IMR-90 (cell line): ENCODE measurements at regions not wholly inside any gene's neighbourhood (a gene's known extent, or its start where the extent isn't known, plus 50 kb on each side); places are given as distances from the start of the nearest gene placed in this dataset.

Experiments
- ATAC-seq: fragments of 200-7000 bp; cut with Tn5 transposase; 2 replicates; pipeline ENCODE4 v1.9.1; 2020; ENCODE audit warnings: low read depth, mild to moderate bottlenecking, moderate library complexity
- BruUV-seq: library from RNA; stranded (reverse); fragments of 400-500 nt; replicated peaks from 2 replicates; lab custom pipeline; 2021; lab: Mats Ljungman, UMichigan
- CTCF ChIA-PET: fragments of 300-600 bp; formaldehyde crosslinking; extraction: SDS; loops from one replicate; lab custom pipeline; 2021; ENCODE audit warnings: antibody characterized with exemption; lab: Yijun Ruan, JAX
- POLR2A ChIA-PET: fragments of 300-600 bp; sonication (Branson Sonifier 250); formaldehyde crosslinking; loops from one replicate; lab custom pipeline; 2022; ENCODE audit warnings: antibody characterized with exemption; ENCODE audit not compliant: unreplicated experiment; lab: Charles Lee
- DNase-seq: peaks from one replicate; pipeline ENCODE4 v3.0.0; 2013
- H2AFZ ChIP-seq: replicated peaks from 2 replicates; pipeline ENCODE3; 2013; ENCODE audit warnings: low read length, mild to moderate bottlenecking; ENCODE audit not compliant: poor library complexity
- H2AK5ac ChIP-seq: 2 replicates; pipeline ENCODE4 v1.6.1; 2013; ENCODE audit warnings: low read depth, low read length, inconsistent platforms
- H2AK9ac ChIP-seq: replicated peaks from 2 replicates; pipeline ENCODE3; 2013; ENCODE audit warnings: mild to moderate bottlenecking, low read depth, low read length, moderate library complexity; ENCODE audit not compliant: poor library complexity
- H2BK120ac ChIP-seq: 2 replicates; pipeline ENCODE4 v1.6.1; 2013; ENCODE audit warnings: low read depth, low read length, inconsistent platforms
- H2BK15ac ChIP-seq: 3 replicates; pipeline ENCODE4 v1.6.1; 2013; ENCODE audit warnings: low read depth, low read length, inconsistent platforms
- H2BK20ac ChIP-seq: 2 replicates; pipeline ENCODE4 v1.6.1; 2013; ENCODE audit warnings: low read depth, mild to moderate bottlenecking, inconsistent platforms, low read length, moderate library complexity
- H2BK5ac ChIP-seq: 2 replicates; pipeline ENCODE4 v1.6.1; 2013; ENCODE audit warnings: mild to moderate bottlenecking, low read depth, low read length, inconsistent platforms; ENCODE audit not compliant: poor library complexity, severe bottlenecking
- H3K14ac ChIP-seq: replicated peaks from 2 replicates; pipeline ENCODE4 v1.6.1; 2013; ENCODE audit warnings: low read depth, low read length, inconsistent platforms
- H3K18ac ChIP-seq: 2 replicates; pipeline ENCODE4 v1.6.1; 2013; ENCODE audit warnings: low read depth, low read length, control low read depth
- H3K23ac ChIP-seq: 2 replicates; pipeline ENCODE4 v1.6.1; 2013; ENCODE audit warnings: low read depth, low read length, inconsistent platforms
- H3K27ac ChIP-seq: 2 replicates; pipeline ENCODE4 v1.5.1; 2013; ENCODE audit warnings: mild to moderate bottlenecking, control low read depth, low read length; ENCODE audit not compliant: insufficient read depth
- H3K27me3 ChIP-seq: 2 replicates; pipeline ENCODE4 v1.6.1; 2013; ENCODE audit warnings: low read length; ENCODE audit not compliant: control insufficient read depth, insufficient read depth
- H3K36me3 ChIP-seq: 2 replicates; pipeline ENCODE4 v1.6.1; 2013; ENCODE audit warnings: low read length, mixed read lengths; ENCODE audit not compliant: control insufficient read depth, insufficient read depth
- H3K4ac ChIP-seq: 2 replicates; pipeline ENCODE4 v1.6.1; 2013; ENCODE audit warnings: low read depth, low read length, inconsistent platforms
- H3K4me1 ChIP-seq: 2 replicates; pipeline ENCODE4 v1.6.1; 2013; ENCODE audit warnings: low read length, mixed read lengths; ENCODE audit not compliant: control insufficient read depth, insufficient read depth
- H3K4me2 ChIP-seq: 2 replicates; pipeline ENCODE4 v1.6.1; 2013; ENCODE audit warnings: low read depth, mild to moderate bottlenecking, control low read depth, low read length, moderate library complexity
- H3K4me3 ChIP-seq: 2 replicates; pipeline ENCODE4 v1.5.1; 2013; ENCODE audit warnings: low read depth, mild to moderate bottlenecking, control low read depth, low read length, moderate library complexity; ENCODE audit not compliant: insufficient read depth
- H3K56ac ChIP-seq: 2 replicates; pipeline ENCODE4 v1.6.1; 2013; ENCODE audit warnings: low read length, inconsistent platforms; ENCODE audit not compliant: insufficient read depth; ENCODE audit errors: extremely low read depth
- H3K79me1 ChIP-seq, 2 experiments: 2 replicates each; pipeline ENCODE4 v1.6.1; 2013; ENCODE audit warnings: low read length in 2 of 2, inconsistent platforms in 1 of 2, low read depth in 1 of 2
- H3K9ac ChIP-seq: 2 replicates; pipeline ENCODE4 v1.6.1; 2013; ENCODE audit warnings: low read depth, low read length, control low read depth
- H3K9me1 ChIP-seq: 2 replicates; pipeline ENCODE4 v1.6.1; 2013; ENCODE audit warnings: low read length, inconsistent platforms; ENCODE audit not compliant: insufficient read depth
- H3K9me3 ChIP-seq: 2 replicates; pipeline ENCODE4 v1.6.1; 2013; ENCODE audit warnings: low read length; ENCODE audit not compliant: control insufficient read depth, insufficient read depth
- H4K20me1 ChIP-seq: 2 replicates; pipeline ENCODE4 v1.6.1; 2013; ENCODE audit warnings: low read length, inconsistent platforms; ENCODE audit not compliant: insufficient read depth
- H4K5ac ChIP-seq: 2 replicates; pipeline ENCODE4 v1.6.1; 2013; ENCODE audit warnings: mild to moderate bottlenecking, low read depth, low read length, control low read depth
- H4K8ac ChIP-seq, 2 experiments: 2 replicates each; pipeline ENCODE4 v1.6.1; 2013; ENCODE audit warnings: low read depth in 2 of 2, low read length in 2 of 2, control low read depth in 1 of 2, inconsistent platforms in 1 of 2
- H4K91ac ChIP-seq: 2 replicates; pipeline ENCODE4 v1.6.1; 2013; ENCODE audit warnings: low read depth, low read length, inconsistent platforms; ENCODE audit not compliant: insufficient read depth
- BHLHE40 ChIP-seq: fragments of 150-350 bp; IDR thresholded peaks from 2 replicates; pipeline ENCODE4 v1.6.1; 2016; ENCODE audit warnings: mild to moderate bottlenecking, low read depth, low read length
- CEBPB ChIP-seq: IDR thresholded peaks from 2 replicates; pipeline ENCODE4 v1.6.1; 2012; ENCODE audit warnings: low read depth, low read length, improper control_type of control experiment
- CHD1 ChIP-seq: IDR thresholded peaks from 2 replicates; pipeline ENCODE4 v1.6.1; 2012; ENCODE audit warnings: low read depth, low read length, improper control_type of control experiment
- FOS ChIP-seq: fragments of 150-350 bp; IDR thresholded peaks from 2 replicates; pipeline ENCODE4 v1.6.1; 2016; ENCODE audit warnings: low read depth, low read length
- MAFK ChIP-seq: IDR thresholded peaks from 2 replicates; pipeline ENCODE4 v1.6.1; 2012; ENCODE audit warnings: low read depth, low read length, improper control_type of control experiment
- MAZ ChIP-seq: IDR thresholded peaks from 2 replicates; pipeline ENCODE4 v1.6.1; 2012; ENCODE audit warnings: low read depth, mild to moderate bottlenecking, low read length, improper control_type of control experiment, moderate library complexity, borderline replicate concordance
- MXI1 ChIP-seq: IDR thresholded peaks from 2 replicates; pipeline ENCODE4 v1.6.1; 2012; ENCODE audit warnings: low read depth, mild to moderate bottlenecking, low read length, moderate library complexity, borderline replicate concordance
- NFE2L2 ChIP-seq: fragments of 150-350 bp; IDR thresholded peaks from 2 replicates; pipeline ENCODE4 v1.6.1; 2016; ENCODE audit warnings: low read depth, mild to moderate bottlenecking, low read length
- POLR2A ChIP-seq: IDR thresholded peaks from 2 replicates; pipeline ENCODE4 v1.6.1; 2012; ENCODE audit warnings: mild to moderate bottlenecking, low read depth, low read length
- RAD21 ChIP-seq: IDR thresholded peaks from 2 replicates; pipeline ENCODE4 v1.6.1; 2012; ENCODE audit warnings: low read length, improper control_type of control experiment
- RCOR1 ChIP-seq: IDR thresholded peaks from 2 replicates; pipeline ENCODE4 v1.6.1; 2012; ENCODE audit warnings: mild to moderate bottlenecking, low read length, improper control_type of control experiment; ENCODE audit not compliant: insufficient replicate concordance
- RFX5 ChIP-seq: IDR thresholded peaks from 2 replicates; pipeline ENCODE4 v1.8.0; 2012; ENCODE audit warnings: low read depth, mild to moderate bottlenecking, low read length, moderate library complexity
- SMC3 ChIP-seq: fragments of 150-350 bp; IDR thresholded peaks from 2 replicates; pipeline ENCODE4 v1.6.1; 2016; ENCODE audit warnings: low read depth, mild to moderate bottlenecking, antibody characterized with exemption, low read length, moderate library complexity
- WGBS, 2 experiments: methylation state at CpG; one replicate each; pipeline versions ENCODE4 v1.1.5 to v1.1.7; 2013; ENCODE audit warnings: missing lambda C conversion rate in 2 of 2; ENCODE audit not compliant: insufficient read length in 1 of 2; ENCODE audit errors: extremely low coverage in 2 of 2; 5-methylcytosine and 5-hydroxymethylcytosine counted together
- dilution Hi-C: fragments of 300-500 bp; cut with HindIII; formaldehyde crosslinking; loops from one replicate; pipeline ENCODE4 v1.14.3; 2018; ENCODE audit warnings: low sequenced_read_pairs; ENCODE audit not compliant: unreplicated experiment
- in situ Hi-C: fragments of 300-500 bp; cut with MboI; formaldehyde crosslinking; loops from 3 replicates; pipeline ENCODE4 v1.14.3; 2019; ENCODE audit warnings: low sequenced_read_pairs, inconsistent platforms, mixed read lengths
- intact Hi-C: fragments of 100-400 bp; cut with micrococcal nuclease; formaldehyde crosslinking; loops from 2 replicates; pipeline ENCODE4 v1.10.0; 2022
- TF ChIP-seq, protein P1 (sequence below): fragments of 150-350 bp; IDR thresholded peaks from 2 replicates; pipeline ENCODE4 v1.6.1; 2017; ENCODE audit warnings: mild to moderate bottlenecking, antibody characterized with exemption, low read length, low read depth
- TF ChIP-seq, protein P2 (sequence below): conservative IDR thresholded peaks from 2 replicates; pipeline ENCODE4 v1.5.1; 2012; ENCODE audit warnings: mild to moderate bottlenecking, low read depth, low read length, improper control_type of control experiment
- TF ChIP-seq, protein P3 (sequence below): fragments of 150-350 bp; IDR thresholded peaks from 2 replicates; pipeline ENCODE4 v1.6.1; 2016; ENCODE audit warnings: low read depth, mild to moderate bottlenecking, low read length, moderate library complexity, borderline replicate concordance

DNA sequence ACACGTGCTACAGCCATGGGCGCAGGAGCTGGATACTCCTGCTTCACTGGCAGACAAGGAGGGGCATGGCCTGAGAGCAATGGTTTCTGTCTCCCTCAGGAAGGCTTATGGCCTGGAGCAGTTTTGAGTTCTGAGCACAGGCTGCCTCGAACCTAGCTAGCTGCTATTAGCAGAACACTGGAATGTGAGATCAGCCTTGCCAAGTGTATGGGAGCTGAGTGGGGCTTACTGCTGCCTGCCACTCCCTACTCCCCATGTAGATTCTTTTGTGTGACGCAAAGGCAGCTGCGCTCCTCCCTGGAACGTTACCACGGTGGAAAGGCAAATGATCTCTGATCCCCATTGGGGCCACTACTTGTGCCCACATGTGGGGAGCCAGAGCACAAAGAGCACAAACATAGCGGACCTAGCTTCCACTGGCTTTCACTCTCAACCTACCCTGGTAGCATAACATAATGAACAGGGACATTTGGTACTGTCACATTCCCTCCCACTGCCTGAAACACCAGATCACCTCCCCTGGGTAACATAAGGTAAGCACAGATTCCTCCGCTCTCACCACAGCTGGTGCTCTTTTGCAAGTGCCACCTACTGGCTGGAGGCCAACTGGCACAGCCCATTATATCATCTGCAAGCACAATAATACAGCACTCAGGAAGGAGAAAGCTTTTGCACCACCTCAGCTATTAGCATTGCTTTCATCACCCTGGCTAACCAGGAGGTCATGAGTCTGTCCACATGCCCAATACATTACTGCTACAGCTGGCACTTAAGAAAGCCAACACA is 84.6 kb upstream of the GUCY1A2 start:
- Histone ChIP-seq H4K5ac (no peak overlapping the region), H3K4me1 (no peaks in the 10 kb centered on the region), H4K91ac (no peak overlapping the region), H2BK5ac (no peak overlapping the region), H2AK9ac (no peak overlapping the region), H4K8ac (no peak overlapping the region), H3K18ac (no peak overlapping the region), H2BK20ac (no peak overlapping the region), H3K36me3 (no peaks in the 10 kb centered on the region), H3K56ac (no peak overlapping the region), H3K79me1 (no peaks in the 10 kb centered on the region), H3K14ac (no peak overlapping the region), H4K20me1 (no peaks in the 10 kb centered on the region), H3K9ac (no peak overlapping the region), H3K9me3 (peaks cover 17% of the 10 kb centered on the region), H3K4me2 (no peak overlapping the region), H3K27ac (no peak overlapping the region), H2AFZ (no peak overlapping the region), H2BK120ac (no peak overlapping the region), H3K9me1 (no peaks in the 10 kb centered on the region), H3K27me3 (no peaks in the 10 kb centered on the region), H3K4ac (no peak overlapping the region), H2AK5ac (no peak overlapping the region), H2BK15ac (no peak overlapping the region), H3K23ac (no peak overlapping the region), H3K4me3 (no peak overlapping the region)
- no TSS peak for BruUV-seq
- intact Hi-C loops (no loop called here), dilution Hi-C loops (no loop called here), in situ Hi-C loops (no loop called here)
- POLR2A ChIA-PET, result no interaction called here
- CTCF ChIA-PET, result no interaction called here
- ATAC-seq, result no peak
- 74% methylated on average over 5 of the region's 9 CpGs; no CpG with 5 or more reads in 1 of the 2 experiments for WGBS, 2 experiments
- TF ChIP-seq SMC3 (no peak), RCOR1 (no peak), RAD21 (no peak), CHD1 (no peak), FOS (no peak), CEBPB (no peak), BHLHE40 (no peak), MAZ (no peak), NFE2L2 (no peak), MAFK (no peak), MXI1 (no peak), RFX5 (no peak), POLR2A (no peak)
- TF ChIP-seq, protein P1, sequence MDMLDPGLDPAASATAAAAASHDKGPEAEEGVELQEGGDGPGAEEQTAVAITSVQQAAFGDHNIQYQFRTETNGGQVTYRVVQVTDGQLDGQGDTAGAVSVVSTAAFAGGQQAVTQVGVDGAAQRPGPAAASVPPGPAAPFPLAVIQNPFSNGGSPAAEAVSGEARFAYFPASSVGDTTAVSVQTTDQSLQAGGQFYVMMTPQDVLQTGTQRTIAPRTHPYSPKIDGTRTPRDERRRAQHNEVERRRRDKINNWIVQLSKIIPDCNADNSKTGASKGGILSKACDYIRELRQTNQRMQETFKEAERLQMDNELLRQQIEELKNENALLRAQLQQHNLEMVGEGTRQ, result no peak
- TF ChIP-seq, protein P2, sequence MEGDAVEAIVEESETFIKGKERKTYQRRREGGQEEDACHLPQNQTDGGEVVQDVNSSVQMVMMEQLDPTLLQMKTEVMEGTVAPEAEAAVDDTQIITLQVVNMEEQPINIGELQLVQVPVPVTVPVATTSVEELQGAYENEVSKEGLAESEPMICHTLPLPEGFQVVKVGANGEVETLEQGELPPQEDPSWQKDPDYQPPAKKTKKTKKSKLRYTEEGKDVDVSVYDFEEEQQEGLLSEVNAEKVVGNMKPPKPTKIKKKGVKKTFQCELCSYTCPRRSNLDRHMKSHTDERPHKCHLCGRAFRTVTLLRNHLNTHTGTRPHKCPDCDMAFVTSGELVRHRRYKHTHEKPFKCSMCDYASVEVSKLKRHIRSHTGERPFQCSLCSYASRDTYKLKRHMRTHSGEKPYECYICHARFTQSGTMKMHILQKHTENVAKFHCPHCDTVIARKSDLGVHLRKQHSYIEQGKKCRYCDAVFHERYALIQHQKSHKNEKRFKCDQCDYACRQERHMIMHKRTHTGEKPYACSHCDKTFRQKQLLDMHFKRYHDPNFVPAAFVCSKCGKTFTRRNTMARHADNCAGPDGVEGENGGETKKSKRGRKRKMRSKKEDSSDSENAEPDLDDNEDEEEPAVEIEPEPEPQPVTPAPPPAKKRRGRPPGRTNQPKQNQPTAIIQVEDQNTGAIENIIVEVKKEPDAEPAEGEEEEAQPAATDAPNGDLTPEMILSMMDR, result no peak
- TF ChIP-seq, protein P3, sequence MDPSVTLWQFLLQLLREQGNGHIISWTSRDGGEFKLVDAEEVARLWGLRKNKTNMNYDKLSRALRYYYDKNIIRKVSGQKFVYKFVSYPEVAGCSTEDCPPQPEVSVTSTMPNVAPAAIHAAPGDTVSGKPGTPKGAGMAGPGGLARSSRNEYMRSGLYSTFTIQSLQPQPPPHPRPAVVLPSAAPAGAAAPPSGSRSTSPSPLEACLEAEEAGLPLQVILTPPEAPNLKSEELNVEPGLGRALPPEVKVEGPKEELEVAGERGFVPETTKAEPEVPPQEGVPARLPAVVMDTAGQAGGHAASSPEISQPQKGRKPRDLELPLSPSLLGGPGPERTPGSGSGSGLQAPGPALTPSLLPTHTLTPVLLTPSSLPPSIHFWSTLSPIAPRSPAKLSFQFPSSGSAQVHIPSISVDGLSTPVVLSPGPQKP, result no peak
- DNase-seq, result no peak
